ENCODE measurements at regions not wholly inside any gene's neighbourhood (a gene's known extent, or its start where the extent isn't known, plus 50 kb on each side); places are given as distances from the start of the nearest gene placed in this dataset.

DNA sequence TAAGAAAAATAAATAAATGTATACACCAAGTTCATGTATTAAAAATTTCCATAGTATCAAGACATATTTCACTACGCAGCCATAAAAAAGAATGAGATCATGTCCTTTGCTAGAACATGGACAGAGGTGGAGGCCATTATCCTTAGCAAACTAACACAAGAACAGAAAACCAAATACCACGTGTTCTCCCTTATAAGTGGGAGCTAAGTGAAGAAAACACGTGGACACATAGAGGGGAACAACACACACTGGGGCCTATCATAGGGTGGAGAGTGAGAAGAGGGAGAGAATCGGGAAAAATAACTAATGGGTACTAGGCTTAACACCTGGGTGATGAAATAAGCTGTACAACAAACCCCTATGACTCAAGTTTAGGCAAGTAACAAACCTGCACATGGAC is 552.4 kb upstream of the PBX1 start:
- Histone ChIP-seq H3K27me3 (no peaks in the 10 kb centered on the region), H3K27ac (no peak overlapping the region), H3K9me3 (peaks cover 0 to 38% (median 12%) of the 10 kb centered on the region in 12 donors), H3K4me1 (no peaks in the 10 kb centered on the region), H3K4me3 (no peak overlapping the region), H3K36me3 (no peaks in the 10 kb centered on the region)
- WGBS, 4 donors: 76 to 85% (median 79%) methylated on average over 4 of the region's 4 CpGs
- TF ChIP-seq CTCF (IDR thresholded peaks at IDR 0.05) (no peak), POLR2A (IDR thresholded peaks at IDR 0.05) (no peak)
- DNase-seq (no peak), ATAC-seq (no peak)
- intact Hi-C loops (cut with DNase I): no loop called here

- H3K27ac ChIP-seq: no peak overlapping the region
- peaks cover 0 to 22% (median 12%) of the 10 kb centered on the region in 12 donors for H3K9me3 ChIP-seq
- DNase-seq (peak in 1 of 5 donors; percentile 8), ATAC-seq (no peak)
- WGBS, 4 donors: 97 to 100% (median 99%) methylated on average over 1 of the region's 1 CpG
- TF ChIP-seq POLR2A (IDR thresholded peaks at IDR 0.05) (no peak), CTCF (IDR thresholded peaks at IDR 0.05) (no peak)
- no peaks in the 10 kb centered on the region for H3K4me1 ChIP-seq
- no peaks in the 10 kb centered on the region for H3K36me3 ChIP-seq
- intact Hi-C loops (cut with DNase I): no loop called here
- no peak overlapping the region for H3K4me3 ChIP-seq
- no peaks in the 10 kb centered on the region for H3K27me3 ChIP-seq
Measured at GRCh38 chr1:164017239-164017638, 541.7 kb upstream of the PBX1 start.

DNA sequence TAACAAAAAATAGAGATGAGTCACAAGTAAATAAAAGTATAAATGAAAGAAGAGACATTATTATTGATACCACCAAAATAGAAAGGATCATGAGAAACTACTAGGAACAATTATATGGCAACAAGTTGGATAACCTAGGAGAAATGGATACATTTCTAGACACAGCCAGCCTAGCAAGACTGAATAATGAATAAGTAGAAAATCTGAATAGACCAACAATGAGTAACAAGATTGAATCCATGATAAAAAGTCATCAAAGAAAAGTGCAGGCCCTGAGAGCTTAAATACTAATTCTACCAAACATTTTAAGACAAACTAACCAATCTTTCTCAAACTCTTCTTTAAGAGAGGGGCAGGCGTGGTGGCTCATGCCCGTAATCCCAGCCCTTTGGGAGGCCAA is 538.6 kb upstream of the PBX1 start:
- DNase-seq: no peak
- H3K27ac ChIP-seq: no peak overlapping the region
- 60 to 84% (median 68%) methylated on average over 2 of the region's 2 CpGs for WGBS, 4 donors
- no peaks in the 10 kb centered on the region for H3K27me3 ChIP-seq
- intact Hi-C loops (cut with DNase I): no loop called here
- H3K4me1 ChIP-seq: no peaks in the 10 kb centered on the region
- no peak for ATAC-seq
- TF ChIP-seq POLR2A (IDR thresholded peaks at IDR 0.05): no peak
- TF ChIP-seq CTCF (IDR thresholded peaks at IDR 0.05): no peak
- no peaks in the 10 kb centered on the region for H3K36me3 ChIP-seq
- peaks cover 0 to 18% (median 8%) of the 10 kb centered on the region in 12 donors for H3K9me3 ChIP-seq
- no peak overlapping the region for H3K4me3 ChIP-seq

- intact Hi-C loops (cut with DNase I): no loop called here
- H3K27ac ChIP-seq: no peak overlapping the region
- no peaks in the 10 kb centered on the region for H3K36me3 ChIP-seq
- H3K4me1 ChIP-seq: no peaks in the 10 kb centered on the region
- H3K4me3 ChIP-seq: no peak overlapping the region
- no peak for TF ChIP-seq CTCF (IDR thresholded peaks at IDR 0.05)
- TF ChIP-seq POLR2A (IDR thresholded peaks at IDR 0.05): no peak
- DNase-seq: no peak
- 86 to 94% (median 90%) methylated on average over 1 of the region's 1 CpG for WGBS, 4 donors
- peaks cover 0 to 17% (median 8%) of the 10 kb centered on the region in 12 donors for H3K9me3 ChIP-seq
- ATAC-seq: no peak
- H3K27me3 ChIP-seq: no peaks in the 10 kb centered on the region
Measured at GRCh38 chr1:164021813-164022212, 537.2 kb upstream of the PBX1 start.

Measured in heart left ventricle (tissue), 16 donors.